IPS-15b (cell line): ENCODE measurements at regions not wholly inside any gene's neighbourhood (a gene's known extent, or its start where the extent isn't known, plus 50 kb on each side); places are given as distances from the start of the nearest gene placed in this dataset.

ENCODE experiments used
- H3K27me3 ChIP-seq: one replicate; pipeline ENCODE4 v1.6.1; 2013; ENCODE audit warnings: low read length; ENCODE audit not compliant: control insufficient read depth, insufficient read depth
- H3K36me3 ChIP-seq: one replicate; pipeline ENCODE4 v1.6.1; 2013; ENCODE audit warnings: low read length; ENCODE audit not compliant: control insufficient read depth, insufficient read depth
- H3K4me1 ChIP-seq: one replicate; pipeline ENCODE4 v1.6.1; 2013; ENCODE audit warnings: mild to moderate bottlenecking, low read length; ENCODE audit not compliant: control insufficient read depth, insufficient read depth
- H3K4me3 ChIP-seq: one replicate; pipeline ENCODE4 v1.5.1; 2013; ENCODE audit warnings: low read depth, low read length
- H3K9ac ChIP-seq: one replicate; pipeline ENCODE4 v1.6.1; 2013; ENCODE audit warnings: low read depth, mild to moderate bottlenecking, low read length
- H3K9me3 ChIP-seq: one replicate; pipeline ENCODE4 v1.6.1; 2013; ENCODE audit warnings: mild to moderate bottlenecking, low read length; ENCODE audit not compliant: control insufficient read depth, insufficient read depth

GRCh38 chr11:100625041-100625440 is 62.0 kb upstream of the ARHGAP42 start:
- no peaks in the 10 kb centered on the region for H3K4me1 ChIP-seq
- peaks cover 20% of the 10 kb centered on the region for H3K9me3 ChIP-seq
- H3K36me3 ChIP-seq, result no peaks in the 10 kb centered on the region
- no peaks in the 10 kb centered on the region for H3K27me3 ChIP-seq
- H3K4me3 ChIP-seq, result no peak overlapping the region
- no peak overlapping the region for H3K9ac ChIP-seq

- Histone ChIP-seq H3K9ac (no peak overlapping the region), H3K4me1 (no peaks in the 10 kb centered on the region), H3K27me3 (no peaks in the 10 kb centered on the region), H3K36me3 (no peaks in the 10 kb centered on the region), H3K4me3 (no peak overlapping the region), H3K9me3 (no peaks in the 10 kb centered on the region)
These were observed 57.4 kb upstream of the ARHGAP42 start for GRCh38 chr11:100629671-100630070.

- no peak overlapping the region for H3K4me3 ChIP-seq
- no peak overlapping the region for H3K9ac ChIP-seq
- H3K4me1 ChIP-seq, result no peaks in the 10 kb centered on the region
- no peaks in the 10 kb centered on the region for H3K27me3 ChIP-seq
- H3K36me3 ChIP-seq, result no peaks in the 10 kb centered on the region
- H3K9me3 ChIP-seq, result no peaks in the 10 kb centered on the region
These were observed 56.2 kb upstream of the ARHGAP42 start for GRCh38 chr11:100630898-100631297.

- no peak overlapping the region for H3K9ac ChIP-seq
- no peaks in the 10 kb centered on the region for H3K9me3 ChIP-seq
- H3K36me3 ChIP-seq, result no peaks in the 10 kb centered on the region
- H3K4me3 ChIP-seq, result no peak overlapping the region
- H3K27me3 ChIP-seq, result no peaks in the 10 kb centered on the region
- H3K4me1 ChIP-seq, result no peaks in the 10 kb centered on the region
These were observed 55.8 kb upstream of the ARHGAP42 start for GRCh38 chr11:100631316-100631715.

GRCh38 chr11:100632941-100633452 is 54.1 kb upstream of the ARHGAP42 start:
- H3K9me3 ChIP-seq, result no peaks in the 10 kb centered on the region

GRCh38 chr11:100635194-100635593 is 51.9 kb upstream of the ARHGAP42 start:
- Histone ChIP-seq H3K4me1 (peaks cover 15% of the 10 kb centered on the region), H3K9ac (no peak overlapping the region), H3K4me3 (no peak overlapping the region), H3K9me3 (no peaks in the 10 kb centered on the region), H3K36me3 (no peaks in the 10 kb centered on the region), H3K27me3 (no peaks in the 10 kb centered on the region)

More at GRCh38 chr11:100632941-100633452, 54.1 kb upstream of the ARHGAP42 start:
- H3K4me3 ChIP-seq, result no peak overlapping the region
- H3K27me3 ChIP-seq, result no peaks in the 10 kb centered on the region
- no peak overlapping the region for H3K9ac ChIP-seq
- no peaks in the 10 kb centered on the region for H3K4me1 ChIP-seq
- H3K36me3 ChIP-seq, result no peaks in the 10 kb centered on the region

- Histone ChIP-seq H3K27me3 (no peaks in the 10 kb centered on the region), H3K9ac (no peak overlapping the region), H3K4me3 (no peak overlapping the region), H3K36me3 (no peaks in the 10 kb centered on the region), H3K9me3 (no peaks in the 10 kb centered on the region), H3K4me1 (peaks cover 15% of the 10 kb centered on the region)
These were observed 50.6 kb upstream of the ARHGAP42 start for GRCh38 chr11:100636536-100636935.
